ENCODE measurements at regions not wholly inside any gene's neighbourhood (a gene's known extent, or its start where the extent isn't known, plus 50 kb on each side); places are given as distances from the start of the nearest gene placed in this dataset.

GRCh38 chr3:187445356-187445755 is 77.2 kb downstream of the RTP4 start:
- H3K4me3 Mint-ChIP-seq: no peak overlapping the region
- H3K36me3 Mint-ChIP-seq (ENCODE audit: low read depth): no peaks in the 10 kb centered on the region
- intact Hi-C loops (cut with micrococcal nuclease): no loop called here
- no peaks in the 10 kb centered on the region for H3K9me3 Mint-ChIP-seq
- no peaks in the 10 kb centered on the region for H3K4me1 Mint-ChIP-seq (ENCODE audit: low read depth)
- H3K27me3 Mint-ChIP-seq: no peaks in the 10 kb centered on the region
- H3K27ac Mint-ChIP-seq: no peak overlapping the region

- H3K4me3 Mint-ChIP-seq: no peak overlapping the region
- H3K4me1 Mint-ChIP-seq (ENCODE audit: low read depth): no peaks in the 10 kb centered on the region
Observed at GRCh38 chr3:187434524-187434923, 66.3 kb downstream of the RTP4 start.

GRCh38 chr3:187430576-187430975 is 62.4 kb downstream of the RTP4 start:
- no peak overlapping the region for H3K4me3 Mint-ChIP-seq
- peaks cover 8% of the 10 kb centered on the region for H3K9me3 Mint-ChIP-seq
- H3K4me1 Mint-ChIP-seq (ENCODE audit: low read depth): no peaks in the 10 kb centered on the region
- H3K27ac Mint-ChIP-seq: no peak overlapping the region
- H3K36me3 Mint-ChIP-seq (ENCODE audit: low read depth): no peaks in the 10 kb centered on the region
- intact Hi-C loops (cut with micrococcal nuclease): no loop called here
- peaks cover 1% of the 10 kb centered on the region for H3K27me3 Mint-ChIP-seq

More at GRCh38 chr3:187434524-187434923, 66.3 kb downstream of the RTP4 start:
- Mint-ChIP-seq H3K27me3 (peaks cover 1% of the 10 kb centered on the region), H3K36me3 (ENCODE audit: low read depth) (no peaks in the 10 kb centered on the region), H3K9me3 (peaks cover 8% of the 10 kb centered on the region), H3K27ac (no peak overlapping the region)
- intact Hi-C loops (cut with micrococcal nuclease): no loop called here
